OCI-LY3 (cell line): ENCODE measurements at regions not wholly inside any gene's neighbourhood (a gene's known extent, or its start where the extent isn't known, plus 50 kb on each side); places are given as distances from the start of the nearest gene placed in this dataset.

Source experiments
- EZH2phosphoT487 ChIP-seq: fragments of 200-600 bp; shearing (Covaris generic); IDR thresholded peaks from 2 replicates; pipeline ENCODE4 v1.6.1; 2018; ENCODE audit warnings: antibody characterized with exemption, mixed run types, low read depth
- TF ChIP-seq, protein P1 (sequence below): fragments of 200-600, 300-600 bp; sonication (generic); IDR thresholded peaks from 2 replicates; pipeline ENCODE4 v1.5.1; 2014; ENCODE audit warnings: antibody characterized with exemption, low read length, low read depth

DNA sequence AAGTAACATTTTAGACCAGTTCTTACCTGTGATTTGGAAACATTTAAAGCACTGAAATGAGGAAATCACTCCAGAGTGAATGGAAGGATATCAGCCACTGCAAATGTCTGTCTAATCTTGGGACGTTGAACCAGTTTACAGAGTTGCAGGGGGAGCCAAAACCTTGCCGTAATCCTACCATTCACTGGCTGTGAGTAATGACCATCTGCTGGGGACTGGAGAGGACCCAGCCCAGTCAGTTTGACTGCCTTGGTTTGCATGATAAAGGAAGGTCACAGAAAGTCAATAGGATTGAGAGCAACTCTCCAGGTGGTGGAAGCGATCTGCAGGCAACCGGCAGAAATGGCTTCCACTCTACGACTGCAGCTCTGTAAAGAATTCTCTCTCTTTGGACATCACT lies 167.2 kb downstream of the AKR1D1 start:
- TF ChIP-seq, protein P1, sequence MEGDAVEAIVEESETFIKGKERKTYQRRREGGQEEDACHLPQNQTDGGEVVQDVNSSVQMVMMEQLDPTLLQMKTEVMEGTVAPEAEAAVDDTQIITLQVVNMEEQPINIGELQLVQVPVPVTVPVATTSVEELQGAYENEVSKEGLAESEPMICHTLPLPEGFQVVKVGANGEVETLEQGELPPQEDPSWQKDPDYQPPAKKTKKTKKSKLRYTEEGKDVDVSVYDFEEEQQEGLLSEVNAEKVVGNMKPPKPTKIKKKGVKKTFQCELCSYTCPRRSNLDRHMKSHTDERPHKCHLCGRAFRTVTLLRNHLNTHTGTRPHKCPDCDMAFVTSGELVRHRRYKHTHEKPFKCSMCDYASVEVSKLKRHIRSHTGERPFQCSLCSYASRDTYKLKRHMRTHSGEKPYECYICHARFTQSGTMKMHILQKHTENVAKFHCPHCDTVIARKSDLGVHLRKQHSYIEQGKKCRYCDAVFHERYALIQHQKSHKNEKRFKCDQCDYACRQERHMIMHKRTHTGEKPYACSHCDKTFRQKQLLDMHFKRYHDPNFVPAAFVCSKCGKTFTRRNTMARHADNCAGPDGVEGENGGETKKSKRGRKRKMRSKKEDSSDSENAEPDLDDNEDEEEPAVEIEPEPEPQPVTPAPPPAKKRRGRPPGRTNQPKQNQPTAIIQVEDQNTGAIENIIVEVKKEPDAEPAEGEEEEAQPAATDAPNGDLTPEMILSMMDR: no peak
- no peak for TF ChIP-seq EZH2phosphoT487
